Glutamatergic neuron (in vitro differentiated cells): ENCODE measurements at regions not wholly inside any gene's neighbourhood (a gene's known extent, or its start where the extent isn't known, plus 50 kb on each side); places are given as distances from the start of the nearest gene placed in this dataset.

ENCODE experiments used
- DNase-seq: peaks from one replicate; pipeline ENCODE4 v3.0.0; 2022
- H3K27ac Mint-ChIP-seq: one replicate; pipeline ENCODE4 v1.8.0; 2020; ENCODE audit warnings: mild to moderate bottlenecking, mixed read lengths, inconsistent platforms; ENCODE audit not compliant: unreplicated experiment
- H3K27me3 Mint-ChIP-seq: one replicate; pipeline ENCODE4 v1.8.0; 2020; ENCODE audit warnings: mild to moderate bottlenecking, moderate library complexity, mixed read lengths, inconsistent platforms; ENCODE audit not compliant: unreplicated experiment
- H3K36me3 Mint-ChIP-seq: one replicate; pipeline ENCODE4 v1.8.0; 2020; ENCODE audit warnings: mild to moderate bottlenecking, mixed read lengths, inconsistent platforms; ENCODE audit not compliant: unreplicated experiment
- H3K4me1 Mint-ChIP-seq: one replicate; pipeline ENCODE4 v1.8.0; 2020; ENCODE audit warnings: mild to moderate bottlenecking, low read depth, mixed read lengths, inconsistent platforms; ENCODE audit not compliant: unreplicated experiment
- H3K4me3 Mint-ChIP-seq: one replicate; pipeline ENCODE4 v1.8.0; 2020; ENCODE audit warnings: mild to moderate bottlenecking, mixed read lengths, inconsistent platforms; ENCODE audit not compliant: unreplicated experiment
- H3K9me3 Mint-ChIP-seq: one replicate; pipeline ENCODE4 v1.8.0; 2020; ENCODE audit warnings: mild to moderate bottlenecking, moderate library complexity, mixed read lengths, inconsistent platforms; ENCODE audit not compliant: unreplicated experiment
- TF ChIP-seq, protein P1 (sequence below): fragments of 200-600 bp; sonication (generic); IDR thresholded peaks from one replicate; pipeline ENCODE4 v1.5.0; 2021; ENCODE audit not compliant: partially characterized antibody, unreplicated experiment

DNA sequence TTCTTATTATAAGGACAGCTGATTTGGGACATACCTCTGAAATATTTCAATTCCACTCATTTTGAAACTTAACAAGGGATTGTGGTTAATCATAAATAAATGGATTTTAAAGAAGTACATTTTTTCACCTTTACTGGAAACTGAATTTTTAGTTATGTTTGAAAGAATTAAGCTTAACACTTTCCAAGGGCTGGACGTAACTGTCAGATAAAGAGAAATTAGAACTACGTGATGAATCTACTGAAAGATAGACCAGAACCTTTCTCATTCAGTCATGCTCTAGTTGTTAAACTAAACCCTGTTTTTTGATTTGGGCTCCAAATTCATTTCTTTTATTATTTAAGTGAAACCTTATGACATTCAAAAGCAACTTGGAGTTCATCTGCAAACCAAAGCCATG, 1892.1 kb upstream of the SEL1L start:
- TF ChIP-seq, protein P1, sequence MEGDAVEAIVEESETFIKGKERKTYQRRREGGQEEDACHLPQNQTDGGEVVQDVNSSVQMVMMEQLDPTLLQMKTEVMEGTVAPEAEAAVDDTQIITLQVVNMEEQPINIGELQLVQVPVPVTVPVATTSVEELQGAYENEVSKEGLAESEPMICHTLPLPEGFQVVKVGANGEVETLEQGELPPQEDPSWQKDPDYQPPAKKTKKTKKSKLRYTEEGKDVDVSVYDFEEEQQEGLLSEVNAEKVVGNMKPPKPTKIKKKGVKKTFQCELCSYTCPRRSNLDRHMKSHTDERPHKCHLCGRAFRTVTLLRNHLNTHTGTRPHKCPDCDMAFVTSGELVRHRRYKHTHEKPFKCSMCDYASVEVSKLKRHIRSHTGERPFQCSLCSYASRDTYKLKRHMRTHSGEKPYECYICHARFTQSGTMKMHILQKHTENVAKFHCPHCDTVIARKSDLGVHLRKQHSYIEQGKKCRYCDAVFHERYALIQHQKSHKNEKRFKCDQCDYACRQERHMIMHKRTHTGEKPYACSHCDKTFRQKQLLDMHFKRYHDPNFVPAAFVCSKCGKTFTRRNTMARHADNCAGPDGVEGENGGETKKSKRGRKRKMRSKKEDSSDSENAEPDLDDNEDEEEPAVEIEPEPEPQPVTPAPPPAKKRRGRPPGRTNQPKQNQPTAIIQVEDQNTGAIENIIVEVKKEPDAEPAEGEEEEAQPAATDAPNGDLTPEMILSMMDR, result no peak
- Mint-ChIP-seq H3K36me3 (no peaks in the 10 kb centered on the region), H3K27ac (no peak overlapping the region), H3K27me3 (no peaks in the 10 kb centered on the region), H3K9me3 (no peaks in the 10 kb centered on the region), H3K4me3 (no peak overlapping the region), H3K4me1 (no peaks in the 10 kb centered on the region)
- no peak for DNase-seq

DNA sequence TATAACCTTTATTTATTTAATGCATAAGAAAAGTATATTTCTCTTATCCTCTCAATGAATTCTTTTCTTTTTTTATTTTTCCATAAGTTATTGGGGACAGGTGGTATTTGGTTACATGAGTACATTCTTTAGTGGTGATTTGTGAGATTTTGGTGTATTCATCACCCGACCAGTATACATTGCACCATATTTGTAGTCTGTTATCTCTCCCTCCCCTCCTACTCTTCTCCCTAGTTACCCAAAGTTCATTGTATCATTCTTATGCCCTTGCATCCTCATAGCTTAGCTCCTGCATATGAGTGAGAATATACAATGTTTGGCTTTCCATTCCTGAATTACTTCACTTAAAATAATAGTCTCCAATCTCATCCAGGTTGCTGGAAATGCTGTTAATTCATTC, 1900.0 kb upstream of the SEL1L start:
- H3K4me1 Mint-ChIP-seq, result no peaks in the 10 kb centered on the region
- H3K36me3 Mint-ChIP-seq, result no peaks in the 10 kb centered on the region
- TF ChIP-seq, protein P1, result no peak
- DNase-seq, result no peak
- no peaks in the 10 kb centered on the region for H3K27me3 Mint-ChIP-seq
- H3K4me3 Mint-ChIP-seq, result no peak overlapping the region
- no peaks in the 10 kb centered on the region for H3K9me3 Mint-ChIP-seq
- no peak overlapping the region for H3K27ac Mint-ChIP-seq

DNA sequence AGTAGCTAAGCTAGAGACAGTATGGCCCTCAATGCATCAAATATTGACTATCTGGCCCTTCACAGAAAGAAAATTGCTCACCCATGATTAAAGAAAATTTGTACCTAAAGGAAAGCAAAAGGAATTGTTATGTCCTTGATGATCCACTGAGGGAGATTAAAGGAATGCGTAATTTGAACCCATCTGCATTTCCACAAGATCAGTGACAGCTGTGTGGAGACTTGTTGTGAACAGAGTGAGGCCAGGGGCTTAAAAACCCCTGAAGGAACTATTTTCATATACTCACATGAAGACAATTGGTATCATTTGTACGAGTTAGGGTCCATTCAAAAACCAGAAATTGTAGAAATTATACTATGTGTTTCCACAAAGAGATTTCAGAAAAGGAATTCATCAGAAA, 1908.1 kb upstream of the SEL1L start:
- no peaks in the 10 kb centered on the region for H3K9me3 Mint-ChIP-seq
- no peak overlapping the region for H3K27ac Mint-ChIP-seq
- no peak for DNase-seq
- H3K36me3 Mint-ChIP-seq, result peaks cover 4% of the 10 kb centered on the region
- TF ChIP-seq, protein P1, result no peak
- H3K4me1 Mint-ChIP-seq, result no peaks in the 10 kb centered on the region
- H3K27me3 Mint-ChIP-seq, result no peaks in the 10 kb centered on the region
- no peak overlapping the region for H3K4me3 Mint-ChIP-seq

DNA sequence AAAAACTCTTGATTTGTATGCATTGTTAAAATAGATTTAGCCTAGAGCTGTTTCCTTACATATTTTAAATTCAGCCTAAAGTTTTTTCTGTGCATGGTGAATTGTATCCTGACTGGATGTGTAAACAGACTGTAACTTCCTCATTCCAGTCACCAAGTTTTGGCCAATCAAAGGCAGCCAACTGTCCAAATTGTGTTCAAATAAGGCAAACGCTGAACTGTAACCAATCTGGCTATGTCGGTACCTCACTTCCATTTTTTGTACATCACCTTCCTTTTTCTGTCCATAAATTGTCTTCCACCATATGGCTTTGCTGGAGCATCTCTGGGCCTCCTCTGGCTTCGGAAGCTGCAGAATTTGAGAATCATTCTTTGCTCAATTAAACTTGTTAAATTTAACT, 1921.9 kb upstream of the SEL1L start:
- DNase-seq, result no peak
- Mint-ChIP-seq H3K4me1 (no peaks in the 10 kb centered on the region), H3K27me3 (no peaks in the 10 kb centered on the region), H3K27ac (no peak overlapping the region), H3K9me3 (peaks cover 8% of the 10 kb centered on the region), H3K4me3 (no peak overlapping the region), H3K36me3 (peaks cover 14% of the 10 kb centered on the region)
- TF ChIP-seq, protein P1, result no peak

DNA sequence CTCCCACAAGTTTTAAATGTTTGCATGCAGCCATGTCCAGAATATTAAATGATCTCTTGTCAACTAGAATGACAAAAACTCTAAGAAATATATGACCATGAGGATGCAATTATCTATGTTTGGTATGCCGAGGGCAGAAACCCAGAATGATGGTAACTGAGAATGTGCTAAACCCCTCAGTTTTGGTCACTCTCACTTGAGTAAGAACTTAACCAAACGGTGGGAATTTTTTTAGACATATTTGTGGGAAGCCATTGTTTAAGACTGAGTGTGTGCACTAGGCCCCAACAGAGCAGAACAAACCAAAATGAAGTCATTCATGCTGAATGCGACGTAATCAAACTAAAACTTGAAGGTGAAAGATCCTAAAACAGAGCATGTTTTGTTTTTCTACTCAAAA, 1927.9 kb upstream of the SEL1L start:
- H3K4me1 Mint-ChIP-seq, result no peaks in the 10 kb centered on the region
- peaks cover 6% of the 10 kb centered on the region for H3K9me3 Mint-ChIP-seq
- H3K27me3 Mint-ChIP-seq, result no peaks in the 10 kb centered on the region

More for the DNA sequence above, 1927.9 kb upstream of the SEL1L start:
- no peak overlapping the region for H3K4me3 Mint-ChIP-seq
- no peak overlapping the region for H3K27ac Mint-ChIP-seq
- DNase-seq, result no peak
- TF ChIP-seq, protein P1, result no peak
- peaks cover 9% of the 10 kb centered on the region for H3K36me3 Mint-ChIP-seq
